ENCODE measurements at regions not wholly inside any gene's neighbourhood (a gene's known extent, or its start where the extent isn't known, plus 50 kb on each side); places are given as distances from the start of the nearest gene placed in this dataset.

GRCh38 chr7:13656330-13656729 lies 333.1 kb downstream of the ETV1 start:
- no peak overlapping the region for H2AFZ ChIP-seq (ENCODE audit: low read length)
- no peak overlapping the region for H3K4me3 ChIP-seq (ENCODE audit: low read length in 2 of 2)
- H3K27me3 ChIP-seq (ENCODE audit: control insufficient read depth in 3 of 3, insufficient read depth in 3 of 3, low read depth in 1 of 3, low read length in 3 of 3): no peaks in the 10 kb centered on the region
- H3K4me2 ChIP-seq (ENCODE audit: insufficient read depth, low read length, poor library complexity, severe bottlenecking): no peak overlapping the region
- H3K18ac ChIP-seq (ENCODE audit: low read length): no peak overlapping the region
- no peak overlapping the region for H3K23ac ChIP-seq (ENCODE audit: low read depth, low read length, poor library complexity)
- no peaks in the 10 kb centered on the region for H3K9me3 ChIP-seq (replicated peaks in 1 of 2; ENCODE audit: control insufficient read depth in 2 of 2, insufficient read depth in 1 of 2, low read depth in 1 of 2, low read length in 2 of 2)
- no peak overlapping the region for H4K91ac ChIP-seq (ENCODE audit: low read depth, low read length, poor library complexity)
- H3K79me1 ChIP-seq (ENCODE audit: low read depth, low read length): no peaks in the 10 kb centered on the region
- H3K4me1 ChIP-seq (ENCODE audit: control insufficient read depth in 2 of 2, insufficient read depth in 1 of 2, low read depth in 1 of 2, low read length in 2 of 2): no peaks in the 10 kb centered on the region
- H2BK5ac ChIP-seq (ENCODE audit: low read length): no peak overlapping the region
- H2AK5ac ChIP-seq (ENCODE audit: low read depth, low read length): no peak overlapping the region
- no peak overlapping the region for H2BK15ac ChIP-seq (ENCODE audit: low read length)
- H3K9ac ChIP-seq (ENCODE audit: low read depth, low read length, poor library complexity): no peak overlapping the region
- no peak overlapping the region for H4K8ac ChIP-seq (ENCODE audit: low read depth, low read length)
- no peak overlapping the region for H3K27ac ChIP-seq (replicated peaks; ENCODE audit: low read length)
- no peak for DNase-seq (ENCODE audit: low spot score)
- no peak overlapping the region for H3K14ac ChIP-seq (ENCODE audit: low read length)
- no peaks in the 10 kb centered on the region for H3K36me3 ChIP-seq (replicated peaks in 1 of 2; ENCODE audit: control insufficient read depth in 2 of 2, insufficient read depth in 2 of 2, low read length in 2 of 2)
- no peak overlapping the region for H3K4ac ChIP-seq (ENCODE audit: low read length)
- no peak overlapping the region for H2BK120ac ChIP-seq (ENCODE audit: low read depth, low read length)
- no peak overlapping the region for H2BK12ac ChIP-seq (ENCODE audit: low read length)
- WGBS, 2 donors (ENCODE audit: extremely low coverage in 2 of 2, insufficient read length in 2 of 2, insufficient replicate concordance in 1 of 2): no CpG with 5 or more reads among the region's 1 CpG

GRCh38 chr7:13673290-13673689 lies 316.2 kb downstream of the ETV1 start:
- Histone ChIP-seq H3K4ac (ENCODE audit: low read length) (no peak overlapping the region), H4K91ac (ENCODE audit: low read depth, low read length, poor library complexity) (no peak overlapping the region), H3K36me3 (replicated peaks in 1 of 2; ENCODE audit: control insufficient read depth in 2 of 2, insufficient read depth in 2 of 2, low read length in 2 of 2) (no peaks in the 10 kb centered on the region), H2BK15ac (ENCODE audit: low read length) (no peak overlapping the region), H2AK5ac (ENCODE audit: low read depth, low read length) (no peak overlapping the region), H2BK12ac (ENCODE audit: low read length) (no peak overlapping the region), H3K14ac (ENCODE audit: low read length) (no peak overlapping the region), H3K18ac (ENCODE audit: low read length) (peak overlapping the region; percentile 64), H3K23ac (ENCODE audit: low read depth, low read length, poor library complexity) (no peak overlapping the region), H3K9me3 (replicated peaks in 1 of 2; ENCODE audit: control insufficient read depth in 2 of 2, insufficient read depth in 1 of 2, low read depth in 1 of 2, low read length in 2 of 2) (no peaks in the 10 kb centered on the region), H3K79me1 (ENCODE audit: low read depth, low read length) (no peaks in the 10 kb centered on the region), H3K4me3 (ENCODE audit: low read length in 2 of 2) (no peak overlapping the region), H3K9ac (ENCODE audit: low read depth, low read length, poor library complexity) (no peak overlapping the region), H2BK120ac (ENCODE audit: low read depth, low read length) (no peak overlapping the region), H2BK5ac (ENCODE audit: low read length) (no peak overlapping the region), H4K8ac (ENCODE audit: low read depth, low read length) (no peak overlapping the region), H3K27ac (replicated peaks; ENCODE audit: low read length) (no peak overlapping the region), H3K4me1 (ENCODE audit: control insufficient read depth in 2 of 2, insufficient read depth in 1 of 2, low read depth in 1 of 2, low read length in 2 of 2) (no peaks in the 10 kb centered on the region), H3K4me2 (ENCODE audit: insufficient read depth, low read length, poor library complexity, severe bottlenecking) (no peak overlapping the region), H3K27me3 (ENCODE audit: control insufficient read depth in 3 of 3, insufficient read depth in 3 of 3, low read depth in 1 of 3, low read length in 3 of 3) (no peaks in the 10 kb centered on the region), H2AFZ (ENCODE audit: low read length) (peak overlapping the region; percentile 34)
- no peak for DNase-seq (ENCODE audit: low spot score)
- WGBS, 2 donors (ENCODE audit: extremely low coverage in 2 of 2, insufficient read length in 2 of 2, insufficient replicate concordance in 1 of 2): no CpG with 5 or more reads among the region's 6 CpGs

GRCh38 chr7:13682626-13683025 lies 306.8 kb downstream of the ETV1 start:
- H3K4me1 ChIP-seq (ENCODE audit: control insufficient read depth in 2 of 2, insufficient read depth in 1 of 2, low read depth in 1 of 2, low read length in 2 of 2): no peaks in the 10 kb centered on the region
- no peak overlapping the region for H2BK12ac ChIP-seq (ENCODE audit: low read length)
- H3K4me3 ChIP-seq (ENCODE audit: low read length in 2 of 2): no peak overlapping the region
- no peak overlapping the region for H2AK5ac ChIP-seq (ENCODE audit: low read depth, low read length)
- H3K9ac ChIP-seq (ENCODE audit: low read depth, low read length, poor library complexity): no peak overlapping the region
- H2BK15ac ChIP-seq (ENCODE audit: low read length): no peak overlapping the region
- H3K9me3 ChIP-seq (replicated peaks in 1 of 2; ENCODE audit: control insufficient read depth in 2 of 2, insufficient read depth in 1 of 2, low read depth in 1 of 2, low read length in 2 of 2): no peaks in the 10 kb centered on the region
- no CpG with 5 or more reads among the region's 1 CpG for WGBS, 2 donors (ENCODE audit: extremely low coverage in 2 of 2, insufficient read length in 2 of 2, insufficient replicate concordance in 1 of 2)
- no peak overlapping the region for H3K4ac ChIP-seq (ENCODE audit: low read length)
- no peak overlapping the region for H2AFZ ChIP-seq (ENCODE audit: low read length)
- no peak overlapping the region for H2BK120ac ChIP-seq (ENCODE audit: low read depth, low read length)
- no peak overlapping the region for H3K4me2 ChIP-seq (ENCODE audit: insufficient read depth, low read length, poor library complexity, severe bottlenecking)
- H4K91ac ChIP-seq (ENCODE audit: low read depth, low read length, poor library complexity): no peak overlapping the region
- no peak overlapping the region for H3K23ac ChIP-seq (ENCODE audit: low read depth, low read length, poor library complexity)
- no peaks in the 10 kb centered on the region for H3K36me3 ChIP-seq (replicated peaks in 1 of 2; ENCODE audit: control insufficient read depth in 2 of 2, insufficient read depth in 2 of 2, low read length in 2 of 2)
- no peak overlapping the region for H4K8ac ChIP-seq (ENCODE audit: low read depth, low read length)
- H3K14ac ChIP-seq (ENCODE audit: low read length): no peak overlapping the region
- no peak overlapping the region for H3K27ac ChIP-seq (replicated peaks; ENCODE audit: low read length)
- no peaks in the 10 kb centered on the region for H3K27me3 ChIP-seq (ENCODE audit: control insufficient read depth in 3 of 3, insufficient read depth in 3 of 3, low read depth in 1 of 3, low read length in 3 of 3)
- no peak overlapping the region for H2BK5ac ChIP-seq (ENCODE audit: low read length)
- H3K79me1 ChIP-seq (ENCODE audit: low read depth, low read length): no peaks in the 10 kb centered on the region
- no peak overlapping the region for H3K18ac ChIP-seq (ENCODE audit: low read length)
- DNase-seq (ENCODE audit: low spot score): no peak

- no peak overlapping the region for H3K4me3 ChIP-seq (ENCODE audit: low read length in 2 of 2)
- H2AFZ ChIP-seq (ENCODE audit: low read length): no peak overlapping the region
- no peak overlapping the region for H3K4me2 ChIP-seq (ENCODE audit: insufficient read depth, low read length, poor library complexity, severe bottlenecking)
- no peak overlapping the region for H3K27ac ChIP-seq (replicated peaks; ENCODE audit: low read length)
- H2BK5ac ChIP-seq (ENCODE audit: low read length): no peak overlapping the region
- no peak overlapping the region for H3K14ac ChIP-seq (ENCODE audit: low read length)
- no peak overlapping the region for H2AK5ac ChIP-seq (ENCODE audit: low read depth, low read length)
- WGBS, 2 donors (ENCODE audit: extremely low coverage in 2 of 2, insufficient read length in 2 of 2, insufficient replicate concordance in 1 of 2): no CpG with 5 or more reads among the region's 1 CpG
- no peak overlapping the region for H2BK15ac ChIP-seq (ENCODE audit: low read length)
- no peak overlapping the region for H4K8ac ChIP-seq (ENCODE audit: low read depth, low read length)
- no peak overlapping the region for H3K23ac ChIP-seq (ENCODE audit: low read depth, low read length, poor library complexity)
- no peak overlapping the region for H4K91ac ChIP-seq (ENCODE audit: low read depth, low read length, poor library complexity)
- H3K9me3 ChIP-seq (replicated peaks in 1 of 2; ENCODE audit: control insufficient read depth in 2 of 2, insufficient read depth in 1 of 2, low read depth in 1 of 2, low read length in 2 of 2): no peaks in the 10 kb centered on the region
- no peak overlapping the region for H3K9ac ChIP-seq (ENCODE audit: low read depth, low read length, poor library complexity)
- DNase-seq (ENCODE audit: low spot score): no peak
- H3K18ac ChIP-seq (ENCODE audit: low read length): no peak overlapping the region
- no peak overlapping the region for H3K4ac ChIP-seq (ENCODE audit: low read length)
- no peaks in the 10 kb centered on the region for H3K79me1 ChIP-seq (ENCODE audit: low read depth, low read length)
- H3K27me3 ChIP-seq (ENCODE audit: control insufficient read depth in 3 of 3, insufficient read depth in 3 of 3, low read depth in 1 of 3, low read length in 3 of 3): no peaks in the 10 kb centered on the region
- no peak overlapping the region for H2BK12ac ChIP-seq (ENCODE audit: low read length)
- H3K36me3 ChIP-seq (replicated peaks in 1 of 2; ENCODE audit: control insufficient read depth in 2 of 2, insufficient read depth in 2 of 2, low read length in 2 of 2): no peaks in the 10 kb centered on the region
- no peaks in the 10 kb centered on the region for H3K4me1 ChIP-seq (ENCODE audit: control insufficient read depth in 2 of 2, insufficient read depth in 1 of 2, low read depth in 1 of 2, low read length in 2 of 2)
- H2BK120ac ChIP-seq (ENCODE audit: low read depth, low read length): no peak overlapping the region
Measured at GRCh38 chr7:13687500-13687899, 302.0 kb downstream of the ETV1 start.

Measured in neuronal stem cell (in vitro differentiated cells).